ENCODE measurements at regions not wholly inside any gene's neighbourhood (a gene's known extent, or its start where the extent isn't known, plus 50 kb on each side); places are given as distances from the start of the nearest gene placed in this dataset.

GRCh38 chr11:103792981-103793468 lies 243.4 kb upstream of the DDI1 start:
- no peak for TF ChIP-seq CTCF (IDR thresholded peaks at IDR 0.05)
- no peak for DNase-seq (ENCODE audit: low spot score)
- no peak overlapping the region for H3K4me3 ChIP-seq
- H3K27ac ChIP-seq, result peak overlapping the region; percentile 15 to 52

- DNase-seq (ENCODE audit: low spot score), result no peak
- no peak for TF ChIP-seq CTCF (IDR thresholded peaks at IDR 0.05)
- Histone ChIP-seq H3K4me3 (no peak overlapping the region), H3K27ac (no peak overlapping the region)
Observed at GRCh38 chr11:103794262-103794661, 242.2 kb upstream of the DDI1 start.

- no peak for TF ChIP-seq CTCF (IDR thresholded peaks at IDR 0.05)
- H3K27ac ChIP-seq, result peak overlapping the region in 1 of 2 donors; percentile 59
- no peak overlapping the region for H3K4me3 ChIP-seq
- DNase-seq (ENCODE audit: low spot score), result no peak
Observed at GRCh38 chr11:103798026-103798425, 238.4 kb upstream of the DDI1 start.

GRCh38 chr11:103798446-103798845 lies 238.0 kb upstream of the DDI1 start:
- TF ChIP-seq CTCF (IDR thresholded peaks at IDR 0.05), result no peak
- DNase-seq (ENCODE audit: low spot score), result no peak
- peak overlapping the region in 1 of 2 donors; percentile 59 for H3K27ac ChIP-seq
- no peak overlapping the region for H3K4me3 ChIP-seq

GRCh38 chr11:103800406-103801114 lies 235.9 kb upstream of the DDI1 start:
- Histone ChIP-seq H3K27ac (peak overlapping the region; percentile 45 to 70), H3K4me3 (no peak overlapping the region)
- no peak for TF ChIP-seq CTCF (IDR thresholded peaks at IDR 0.05)
- no peak for DNase-seq (ENCODE audit: low spot score)

GRCh38 chr11:103803062-103803461 lies 233.4 kb upstream of the DDI1 start:
- no peak for TF ChIP-seq CTCF (IDR thresholded peaks at IDR 0.05)
- DNase-seq (ENCODE audit: low spot score), result no peak
- H3K27ac ChIP-seq, result no peak overlapping the region
- no peak overlapping the region for H3K4me3 ChIP-seq

GRCh38 chr11:103805688-103806009 lies 230.8 kb upstream of the DDI1 start:
- H3K27ac ChIP-seq, result peak overlapping the region; percentile 25 to 39
- no peak for TF ChIP-seq CTCF (IDR thresholded peaks at IDR 0.05)
- no peak for DNase-seq (ENCODE audit: low spot score)
- no peak overlapping the region for H3K4me3 ChIP-seq
